HG02981 (cell line): ENCODE measurements at regions not wholly inside any gene's neighbourhood (a gene's known extent, or its start where the extent isn't known, plus 50 kb on each side); places are given as distances from the start of the nearest gene placed in this dataset.

Experiments
- ATAC-seq: cut with Tn5 transposase; IDR thresholded peaks from one replicate; pipeline ENCODE4 v1.9.1; 2021; ENCODE audit warnings: mild to moderate bottlenecking, moderate library complexity; ENCODE audit not compliant: unreplicated experiment

DNA sequence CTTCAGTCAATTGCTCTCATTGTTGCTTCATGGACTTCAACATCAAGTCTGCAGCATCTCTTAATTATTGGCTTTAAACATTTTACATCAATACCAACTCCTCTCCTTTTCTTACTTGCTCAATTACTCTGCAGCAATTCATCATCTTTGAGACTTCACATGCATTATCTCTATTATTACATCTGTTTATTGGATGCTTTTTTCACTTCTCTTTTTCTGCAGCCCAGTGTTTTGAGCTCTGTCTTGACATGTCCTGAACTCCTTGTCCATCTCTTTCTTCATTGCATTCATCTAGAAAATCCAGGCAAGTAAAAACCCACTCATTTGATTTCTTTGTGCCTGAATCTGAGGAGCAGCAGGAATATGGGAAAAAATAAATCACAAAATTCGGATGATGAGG lies 647.9 kb downstream of the PLCL1 start:
- ATAC-seq, result no peak

DNA sequence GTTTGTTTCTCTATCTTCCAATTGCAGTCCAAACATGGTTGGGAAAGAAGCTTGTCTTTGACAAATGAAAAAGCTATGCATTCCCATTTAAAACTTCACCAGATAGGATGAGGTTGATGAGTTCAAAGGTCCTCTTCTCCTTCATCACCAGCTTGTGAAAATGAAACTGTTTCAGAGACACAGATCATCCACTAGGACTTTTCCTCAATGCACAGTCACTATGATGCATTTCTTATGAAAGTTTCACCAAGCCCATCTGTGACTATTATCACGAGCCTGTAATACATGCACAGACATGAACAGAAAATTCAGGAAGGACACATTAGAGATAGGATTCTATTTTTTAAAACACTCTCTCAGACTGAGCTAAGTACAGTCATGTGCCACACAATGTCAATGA lies 644.4 kb downstream of the PLCL1 start:
- ATAC-seq, result no peak

DNA sequence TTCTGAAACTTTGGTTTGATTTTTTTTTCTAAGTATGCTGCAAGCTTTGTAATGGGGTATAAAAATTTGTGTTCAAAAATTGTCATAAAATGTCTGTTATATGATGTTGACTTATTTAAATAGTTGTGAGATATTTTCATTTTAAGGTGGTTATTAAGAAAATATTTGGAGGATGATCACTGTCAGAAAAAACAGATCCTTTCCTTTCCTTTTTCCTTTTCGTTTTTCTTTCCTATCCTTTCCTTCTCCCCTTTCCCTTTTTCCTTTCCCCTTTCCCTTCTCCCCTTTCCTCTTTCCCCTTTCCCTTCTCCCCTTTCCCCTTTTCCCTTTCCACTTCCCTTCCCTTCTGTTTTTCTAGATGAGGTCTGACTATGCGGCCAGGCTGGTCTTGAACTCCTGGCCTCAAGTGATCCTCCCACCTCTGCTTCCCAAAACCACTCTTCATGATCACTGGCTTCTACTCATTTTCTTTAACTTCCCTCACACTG lies 640.5 kb downstream of the PLCL1 start:
- ATAC-seq, result no peak

DNA sequence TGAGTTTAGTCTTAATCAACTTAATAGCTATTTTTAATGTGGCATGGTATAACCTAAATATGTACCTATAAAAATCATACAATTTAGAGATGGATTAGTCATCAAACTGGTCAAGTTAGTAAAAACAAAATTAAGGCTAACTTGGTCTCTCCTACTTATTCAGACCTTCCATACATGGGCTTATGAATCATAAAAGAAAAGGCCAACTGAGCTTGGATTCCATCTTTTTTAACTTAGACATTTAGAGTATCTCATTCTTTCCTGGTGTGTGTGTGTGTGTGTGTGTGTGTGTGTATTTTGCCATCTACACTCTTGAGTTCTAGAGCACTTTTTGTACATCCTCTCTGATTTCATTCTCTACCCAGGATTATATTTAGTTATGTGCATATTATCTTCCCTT lies 637.5 kb downstream of the PLCL1 start:
- no peak for ATAC-seq

DNA sequence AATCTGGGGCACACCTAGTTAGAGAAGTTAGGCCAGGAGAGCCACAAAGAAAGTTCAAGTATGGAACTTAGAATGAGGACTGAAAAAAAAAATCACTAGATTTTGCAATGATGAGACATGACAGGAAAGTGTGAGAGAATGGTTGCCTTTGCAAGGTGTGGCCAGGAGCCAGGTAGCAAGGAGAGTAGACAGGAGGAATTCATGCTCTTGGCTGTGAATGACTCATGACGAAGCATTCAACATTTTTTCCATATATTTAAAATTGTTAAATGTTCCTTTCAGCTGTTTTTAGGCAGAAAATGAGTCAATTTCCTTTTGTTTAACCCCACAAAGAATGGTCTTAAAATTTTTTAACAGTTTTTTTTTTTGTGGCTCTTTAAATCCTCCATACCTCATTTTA lies 636.9 kb downstream of the PLCL1 start:
- no peak for ATAC-seq

DNA sequence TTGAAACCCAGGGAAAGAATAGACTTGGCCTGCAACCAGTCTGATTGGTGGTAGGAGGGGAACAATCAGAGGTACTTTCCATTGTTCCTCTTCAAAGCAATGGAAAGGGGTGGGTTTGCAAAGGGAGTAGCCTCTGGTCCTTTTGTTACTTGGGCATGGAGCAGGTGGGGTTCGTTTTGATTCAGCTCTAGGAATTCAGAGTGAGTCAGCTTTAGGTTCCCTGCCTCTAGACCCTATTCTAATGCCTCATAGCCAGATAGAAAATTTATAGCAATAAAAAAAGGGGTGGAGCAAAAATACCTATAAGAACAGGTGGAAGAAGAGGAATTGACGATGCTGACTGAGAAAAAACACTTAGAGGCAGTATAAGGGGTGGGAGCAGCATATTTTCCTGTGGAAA lies 636.4 kb downstream of the PLCL1 start:
- ATAC-seq, result no peak

DNA sequence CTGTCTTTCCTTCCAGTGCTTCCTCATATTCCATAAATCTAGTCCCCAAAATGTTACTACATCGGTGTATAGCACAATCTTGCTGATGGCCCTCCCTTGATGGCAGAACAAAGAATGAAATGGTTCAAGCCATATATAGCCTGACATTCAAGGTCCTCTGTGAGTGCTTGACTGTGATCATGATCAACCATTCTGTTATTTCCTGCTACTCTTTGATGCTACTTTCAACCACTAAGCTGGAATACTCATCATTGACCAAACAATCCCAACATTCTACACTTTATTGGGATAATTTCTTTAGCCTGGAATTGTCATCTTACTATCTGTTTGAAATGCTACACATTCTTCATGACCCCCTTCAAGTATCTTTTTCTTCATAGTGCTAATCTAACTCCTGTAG lies 633.9 kb downstream of the PLCL1 start:
- ATAC-seq, result no peak

DNA sequence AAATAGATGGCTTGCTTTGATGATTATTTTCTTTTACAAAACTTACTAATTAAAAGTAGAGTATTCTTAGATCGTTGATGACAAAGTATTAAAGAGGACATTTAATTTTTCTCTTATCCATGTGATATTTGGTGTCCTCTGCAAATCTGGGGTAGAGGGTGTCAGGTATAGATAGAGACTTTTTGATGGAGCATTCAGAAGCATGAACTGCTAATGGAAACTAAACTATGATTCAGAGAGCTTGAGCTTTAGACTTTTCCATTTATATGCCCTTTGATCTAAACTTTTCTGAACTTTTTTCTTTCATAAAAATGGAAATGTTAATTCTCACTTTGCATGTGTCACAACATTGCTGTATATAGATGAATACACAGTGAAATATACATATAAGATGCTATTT lies 619.7 kb downstream of the PLCL1 start:
- no peak for ATAC-seq

DNA sequence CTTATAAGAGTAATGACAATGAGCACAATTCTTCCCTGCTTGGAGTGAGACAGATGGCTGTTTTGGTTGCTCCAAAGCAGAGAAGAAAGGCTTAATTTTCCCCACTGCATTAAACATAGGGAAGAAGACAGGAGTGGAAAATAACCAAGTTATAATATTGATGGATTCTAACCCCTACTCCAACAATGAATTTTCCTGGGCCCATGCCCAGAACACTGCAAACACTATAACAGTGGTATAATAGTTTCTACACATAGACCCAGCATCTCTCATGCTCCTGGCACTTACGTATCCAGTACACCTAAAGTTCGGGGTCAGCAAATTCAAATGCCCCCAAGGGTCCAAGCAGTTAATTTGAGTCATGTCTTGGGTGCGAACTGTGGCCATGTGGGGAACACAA lies 613.4 kb downstream of the PLCL1 start:
- no peak for ATAC-seq

DNA sequence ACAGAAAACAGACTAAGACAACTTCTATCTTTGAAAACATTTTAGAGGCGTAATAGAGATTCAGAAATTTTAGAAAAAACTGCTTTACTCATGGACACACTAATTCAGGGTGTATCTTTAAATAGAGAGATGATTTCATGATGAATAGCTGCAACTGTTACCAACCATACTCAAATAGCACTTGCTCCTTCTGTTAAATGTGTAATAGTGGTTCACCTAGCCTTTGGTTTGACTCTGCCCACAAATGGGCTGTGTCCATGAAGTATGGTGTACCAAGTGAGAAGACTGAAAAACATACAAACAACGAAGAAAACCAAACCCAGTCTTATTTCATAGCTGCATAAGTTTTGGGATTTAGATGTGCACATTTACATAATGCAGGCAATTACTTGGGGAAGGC lies 610.6 kb downstream of the PLCL1 start:
- no peak for ATAC-seq

DNA sequence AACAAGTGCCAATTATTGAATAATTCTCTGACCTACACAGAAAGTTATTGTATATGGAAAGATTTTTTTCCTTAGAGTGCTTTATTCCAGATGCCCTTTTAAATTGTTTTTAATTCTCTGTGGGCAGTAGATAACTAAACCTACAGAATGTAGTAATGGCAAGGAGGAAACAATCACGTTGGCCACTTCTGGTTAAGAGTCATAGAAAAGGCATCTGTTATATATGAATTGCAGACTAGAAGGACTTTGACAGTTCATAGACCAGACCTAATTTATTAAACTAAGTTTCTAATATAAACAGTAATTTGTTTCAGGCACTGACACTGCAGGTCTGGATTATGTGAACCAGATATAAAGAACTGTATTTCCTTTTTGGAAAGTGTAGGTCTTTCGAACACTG lies 607.5 kb downstream of the PLCL1 start:
- no peak for ATAC-seq

DNA sequence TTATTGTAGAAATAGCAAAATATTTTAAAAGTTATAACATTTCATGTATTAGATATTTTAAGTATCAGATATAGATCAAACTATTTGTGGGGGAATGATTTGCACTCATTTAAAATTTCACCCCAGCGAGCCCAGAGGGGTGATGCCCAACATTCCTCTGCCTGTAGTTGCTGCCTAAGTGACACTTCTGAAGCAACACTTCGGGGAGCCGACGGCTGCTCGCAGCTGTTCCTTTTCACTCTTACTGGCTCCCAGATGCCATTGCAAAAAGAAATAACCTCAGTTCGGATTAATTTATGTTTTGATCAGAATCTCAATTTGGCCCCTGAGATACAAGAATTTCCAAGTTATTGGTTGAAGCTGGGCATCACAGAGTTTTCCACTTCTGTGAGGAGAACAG lies 603.8 kb downstream of the PLCL1 start:
- no peak for ATAC-seq

DNA sequence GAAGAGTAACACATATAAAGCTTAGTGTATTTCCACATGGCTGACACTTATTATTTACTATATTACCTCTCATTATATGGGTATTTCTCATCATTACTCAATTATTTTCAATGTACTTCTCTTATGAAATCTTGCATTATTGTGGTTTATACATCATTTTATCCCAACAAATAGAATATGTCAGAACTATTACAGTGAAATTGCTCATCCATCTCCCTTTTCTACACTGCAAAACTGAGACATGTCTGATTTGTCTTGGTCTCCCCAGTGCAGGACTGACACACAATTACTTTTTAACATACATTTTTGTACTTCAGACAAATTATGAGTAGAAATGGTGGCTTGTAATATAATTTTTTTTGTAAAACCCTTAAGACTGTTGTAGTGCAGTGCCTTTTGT lies 600.9 kb downstream of the PLCL1 start:
- no peak for ATAC-seq

DNA sequence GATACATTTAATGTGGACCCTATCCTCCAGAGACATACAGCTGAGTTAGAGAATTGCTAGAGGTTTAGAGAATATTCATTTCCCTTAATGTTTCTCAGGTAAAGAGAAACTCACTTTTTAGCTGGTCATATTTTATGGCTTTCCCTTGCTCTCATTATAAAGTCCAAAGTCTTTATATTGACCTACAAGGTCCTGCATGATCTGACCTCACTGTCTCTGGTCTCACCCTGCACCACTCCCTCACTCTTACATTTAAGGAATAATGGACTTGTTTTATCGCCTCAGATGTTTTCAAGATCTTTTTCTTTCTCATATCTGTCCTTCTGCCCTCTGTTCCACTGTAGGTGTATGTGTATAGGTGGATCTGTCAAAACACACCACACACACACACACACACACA lies 597.3 kb downstream of the PLCL1 start:
- ATAC-seq, result no peak

DNA sequence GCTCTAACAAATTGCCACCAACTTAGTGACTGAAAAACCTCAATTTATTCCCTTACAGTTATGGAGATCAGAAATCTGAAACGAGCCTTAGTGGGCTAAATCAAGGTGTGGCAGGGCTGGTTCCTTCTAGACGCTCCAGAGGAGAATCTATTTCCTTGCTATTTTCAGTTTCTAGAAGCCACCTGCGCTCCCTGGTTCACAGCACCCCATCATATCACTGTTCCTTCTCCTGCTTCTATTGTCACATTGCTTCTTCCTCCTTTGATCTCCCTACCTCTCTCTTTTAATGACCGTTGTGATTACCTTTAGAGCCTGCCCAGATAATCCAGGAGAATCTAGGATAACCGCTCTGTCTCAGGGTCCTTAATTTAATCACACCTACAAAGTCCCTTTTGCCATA lies 596.6 kb downstream of the PLCL1 start:
- no peak for ATAC-seq

DNA sequence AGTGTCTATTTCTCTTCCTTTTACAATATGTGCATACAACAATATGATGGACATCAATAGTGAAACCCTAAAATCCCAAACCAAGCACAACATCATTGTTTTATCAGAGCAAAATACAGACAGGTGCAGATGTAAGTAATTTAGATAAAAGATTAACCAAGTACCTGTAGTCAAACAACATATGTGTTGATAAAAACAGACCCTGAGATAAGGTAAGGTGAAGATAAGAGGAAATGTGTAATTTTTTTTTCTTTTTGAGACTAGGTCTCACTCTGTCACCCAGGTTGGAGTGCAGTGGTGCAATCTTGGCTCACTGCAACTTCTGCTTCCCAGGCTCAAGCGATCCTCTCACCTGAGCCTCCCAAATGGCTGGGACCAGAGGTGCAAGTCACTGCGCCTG lies 589.8 kb downstream of the PLCL1 start:
- no peak for ATAC-seq

DNA sequence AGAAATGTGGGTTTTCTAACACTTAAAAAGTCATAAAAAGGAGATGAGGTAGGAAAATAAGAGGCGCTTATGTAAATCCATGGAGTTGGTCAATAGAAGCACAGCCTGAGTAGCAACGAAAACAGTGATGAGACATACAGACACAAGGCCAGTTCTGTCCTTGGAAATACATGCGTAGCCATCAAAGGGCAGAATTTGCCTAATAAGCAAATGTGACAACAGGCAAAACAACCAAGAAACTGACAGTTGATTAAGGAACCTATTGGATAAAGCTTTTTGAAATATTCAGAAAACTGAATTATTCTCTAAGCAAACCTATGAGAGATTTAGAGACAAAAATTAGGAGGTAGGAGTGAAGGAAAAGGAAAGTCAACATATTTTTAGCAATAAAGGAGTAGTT lies 586.3 kb downstream of the PLCL1 start:
- ATAC-seq, result no peak

DNA sequence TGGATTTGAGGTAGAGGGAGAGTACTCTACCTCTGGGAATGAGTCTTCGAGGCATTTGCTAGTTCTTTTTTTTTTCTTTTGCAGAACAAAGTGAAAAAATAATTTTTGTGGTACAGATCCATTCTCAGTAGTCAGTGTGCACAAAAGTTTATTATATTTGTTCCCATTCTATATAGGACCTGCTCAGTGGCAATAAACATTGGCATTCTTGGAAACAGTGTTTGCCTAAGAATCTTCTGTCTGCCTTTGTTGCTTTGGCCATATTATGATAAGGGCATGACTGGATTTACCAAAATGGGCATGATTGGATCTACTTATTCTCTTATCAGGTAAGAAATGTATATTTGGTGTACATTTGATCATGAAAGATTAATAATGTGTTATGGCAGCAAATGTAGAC lies 583.3 kb downstream of the PLCL1 start:
- no peak for ATAC-seq

DNA sequence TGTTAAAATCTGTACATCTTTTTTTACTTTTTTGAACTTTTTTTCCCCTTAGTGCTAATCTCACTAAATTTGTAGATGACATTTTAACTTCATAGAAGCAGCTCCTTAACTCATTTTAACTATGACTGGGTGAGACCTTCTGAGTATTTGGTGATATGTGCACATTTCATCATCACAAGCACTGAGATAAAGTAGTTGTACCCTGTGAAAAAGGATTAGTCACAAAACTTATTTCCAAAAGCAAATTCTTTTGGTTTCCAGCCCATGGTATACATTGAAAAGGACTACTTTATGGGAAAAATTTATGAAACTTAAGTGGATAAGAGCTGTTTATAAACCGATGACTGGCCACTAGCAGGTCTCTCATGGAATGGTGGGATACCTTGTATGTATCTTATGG lies 581.5 kb downstream of the PLCL1 start:
- ATAC-seq, result no peak

DNA sequence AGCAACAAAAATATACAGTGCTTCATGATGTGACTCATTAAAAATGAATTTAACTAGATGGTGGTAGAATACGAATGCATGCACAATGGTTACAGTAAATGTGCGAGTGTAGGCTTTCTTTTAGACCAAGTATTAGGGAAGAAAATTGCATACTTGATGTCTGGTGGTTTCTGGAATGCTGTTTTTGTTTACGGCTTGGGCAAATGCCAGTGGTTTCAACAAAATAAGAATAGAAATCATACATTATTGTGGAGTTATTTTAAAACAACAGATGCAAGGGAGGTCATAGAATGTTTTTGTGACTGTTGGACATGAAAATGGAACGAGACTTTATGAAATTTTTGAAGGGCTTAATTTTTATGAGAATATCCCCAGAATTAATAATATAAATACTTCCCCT lies 580.9 kb downstream of the PLCL1 start:
- no peak for ATAC-seq

DNA sequence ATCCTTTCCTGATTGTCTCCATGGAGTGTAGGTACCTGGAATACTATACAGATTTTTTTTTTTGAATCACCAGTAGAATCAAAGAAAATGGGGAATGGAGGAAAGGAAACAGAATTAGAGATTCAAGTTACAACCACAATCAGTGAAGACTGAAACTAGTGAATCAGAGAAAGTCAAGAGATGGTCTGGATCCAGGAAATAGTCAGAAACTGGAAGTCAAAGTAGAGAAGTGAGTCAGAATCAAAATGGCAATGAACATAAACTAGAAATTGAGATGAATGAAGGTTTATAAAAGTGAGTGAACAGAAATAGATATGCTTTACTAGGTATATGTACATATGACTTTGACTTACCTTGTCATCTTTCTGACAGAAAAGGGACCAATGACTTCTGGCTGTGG lies 579.0 kb downstream of the PLCL1 start:
- ATAC-seq, result no peak

DNA sequence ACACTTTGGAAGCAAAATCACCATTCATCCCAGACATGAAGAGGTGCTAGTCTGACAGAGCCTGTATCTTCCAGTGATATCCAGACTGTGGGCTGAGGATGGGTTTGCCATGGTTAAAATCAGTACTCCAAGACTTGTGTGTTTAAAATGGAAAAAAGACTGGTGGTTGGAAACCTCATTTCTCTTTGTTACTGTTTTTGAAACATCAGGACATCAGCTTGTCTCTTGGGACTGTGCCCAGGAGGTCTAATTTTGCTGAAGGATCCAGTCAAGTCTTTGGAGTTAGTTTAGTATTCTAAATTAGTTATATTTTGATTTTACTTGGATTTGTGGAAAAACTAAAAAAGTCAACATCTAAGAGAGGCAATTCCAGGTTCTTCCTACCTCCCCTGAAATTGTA lies 578.4 kb downstream of the PLCL1 start:
- ATAC-seq, result no peak

DNA sequence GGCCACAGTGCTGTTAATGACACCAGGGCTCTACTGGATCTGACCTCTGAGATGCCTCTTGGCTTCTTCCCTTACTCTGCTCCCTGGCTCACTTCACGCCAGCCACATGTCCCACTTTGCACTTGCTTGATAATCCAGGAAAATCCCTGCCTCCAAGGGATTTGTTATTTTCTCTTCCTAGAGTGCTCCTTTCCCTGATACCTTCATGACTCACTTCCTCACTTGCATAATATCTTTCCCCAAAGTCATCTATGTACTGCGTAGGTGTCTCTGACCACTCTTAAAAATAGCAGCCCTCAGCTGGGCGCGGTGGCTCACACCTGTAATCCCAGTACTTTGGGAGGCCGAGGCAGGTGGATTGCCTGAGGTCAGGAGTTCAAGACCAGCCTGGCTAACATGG lies 572.3 kb downstream of the PLCL1 start:
- ATAC-seq, result no peak

DNA sequence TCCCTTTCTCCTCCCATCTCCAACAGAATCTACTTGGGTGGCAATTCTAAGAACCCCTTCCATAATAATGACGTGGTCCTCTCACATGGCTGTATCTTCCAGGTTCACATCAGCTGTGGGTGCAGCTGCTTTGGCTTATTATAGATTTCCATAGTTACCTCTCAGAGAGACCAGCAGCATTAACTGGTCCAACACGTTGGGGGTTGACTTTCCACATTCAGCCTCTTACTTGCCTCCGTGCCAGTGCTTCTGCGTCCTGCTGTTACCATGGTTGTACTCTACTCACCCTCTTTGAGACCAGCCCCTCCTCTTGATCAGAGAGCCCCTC lies 570.7 kb downstream of the PLCL1 start:
- no peak for ATAC-seq
